ENCODE measurements at regions not wholly inside any gene's neighbourhood (a gene's known extent, or its start where the extent isn't known, plus 50 kb on each side); places are given as distances from the start of the nearest gene placed in this dataset.

- FAIRE-seq: no peak
Measured at GRCh38 chr18:30622635-30623034, 419.9 kb downstream of the DSC3 start.

DNA sequence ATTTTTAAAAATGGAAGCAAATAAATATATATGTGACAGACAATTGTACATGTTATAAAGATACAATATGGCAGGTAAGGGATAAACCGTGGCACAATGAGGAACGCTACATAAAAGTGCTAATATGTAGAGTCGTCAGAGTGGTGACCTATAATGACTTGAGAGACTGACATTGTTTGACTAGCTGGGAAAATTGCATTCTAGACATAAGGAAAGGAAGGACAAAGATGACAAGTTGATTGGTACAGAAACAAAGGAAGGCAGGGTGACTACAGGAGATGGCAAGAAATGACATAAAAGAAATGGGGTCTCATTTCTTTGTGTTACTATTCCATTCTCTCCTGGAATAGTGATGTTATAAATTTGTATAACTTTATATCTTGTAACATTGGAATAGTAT lies 420.4 kb downstream of the DSC3 start:
- no peak for FAIRE-seq
- no peak for DNase-seq (ENCODE audit: insufficient read length, low spot score)
- TF ChIP-seq CTCF (IDR thresholded peaks at IDR 0.05; ENCODE audit: insufficient read depth, missing control alignments): no peak

More at GRCh38 chr18:30622635-30623034, 419.9 kb downstream of the DSC3 start:
- no peak for TF ChIP-seq CTCF (IDR thresholded peaks at IDR 0.05; ENCODE audit: insufficient read depth, missing control alignments)
- no peak for DNase-seq (ENCODE audit: insufficient read length, low spot score)

DNA sequence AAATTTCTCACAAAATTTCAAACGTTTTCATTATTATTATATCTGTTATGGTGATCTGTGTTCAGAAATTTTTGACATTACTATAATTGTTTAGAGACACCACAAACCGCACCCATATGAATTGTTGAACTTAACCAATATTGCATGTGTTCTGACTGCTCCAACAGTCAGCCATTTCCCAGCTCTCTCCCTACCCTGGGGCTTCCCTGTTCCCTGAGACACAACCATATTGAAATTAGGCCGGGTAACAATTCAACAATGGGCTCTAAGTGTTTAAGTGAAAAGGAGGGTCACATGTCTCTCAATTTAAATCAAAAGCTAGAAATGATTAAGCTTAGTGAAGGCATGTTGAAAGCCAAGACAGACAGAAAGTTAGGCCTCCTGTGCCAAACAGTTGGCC lies 424.0 kb downstream of the DSC3 start:
- no peak for FAIRE-seq
- TF ChIP-seq CTCF (IDR thresholded peaks at IDR 0.05; ENCODE audit: insufficient read depth, missing control alignments): no peak
- DNase-seq (ENCODE audit: insufficient read length, low spot score): no peak

- FAIRE-seq (no peak), DNase-seq (ENCODE audit: insufficient read length, low spot score) (no peak)
- TF ChIP-seq CTCF (IDR thresholded peaks at IDR 0.05; ENCODE audit: insufficient read depth, missing control alignments): no peak
Measured at GRCh38 chr18:30616414-30616813, 426.1 kb downstream of the DSC3 start.

DNA sequence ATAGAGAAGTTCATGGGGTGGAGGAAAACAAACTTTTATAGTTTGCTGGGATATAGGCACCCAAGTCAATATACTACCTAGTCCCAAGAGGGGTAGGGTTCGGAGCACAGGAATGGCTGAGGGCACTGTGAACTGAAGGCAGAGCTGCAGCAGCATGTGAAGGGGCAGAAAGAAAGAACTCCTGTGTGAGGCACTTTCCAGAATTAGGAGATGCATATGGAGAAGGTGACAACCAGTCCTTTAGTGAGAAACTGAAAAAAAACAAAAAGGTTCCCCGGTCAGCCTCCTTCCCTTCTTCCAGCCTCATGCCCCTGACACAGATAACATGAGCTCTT lies 429.1 kb downstream of the DSC3 start:
- FAIRE-seq: peak; percentile 11
- no peak for DNase-seq (ENCODE audit: insufficient read length, low spot score)
- TF ChIP-seq CTCF (IDR thresholded peaks at IDR 0.05; ENCODE audit: insufficient read depth, missing control alignments): no peak

DNA sequence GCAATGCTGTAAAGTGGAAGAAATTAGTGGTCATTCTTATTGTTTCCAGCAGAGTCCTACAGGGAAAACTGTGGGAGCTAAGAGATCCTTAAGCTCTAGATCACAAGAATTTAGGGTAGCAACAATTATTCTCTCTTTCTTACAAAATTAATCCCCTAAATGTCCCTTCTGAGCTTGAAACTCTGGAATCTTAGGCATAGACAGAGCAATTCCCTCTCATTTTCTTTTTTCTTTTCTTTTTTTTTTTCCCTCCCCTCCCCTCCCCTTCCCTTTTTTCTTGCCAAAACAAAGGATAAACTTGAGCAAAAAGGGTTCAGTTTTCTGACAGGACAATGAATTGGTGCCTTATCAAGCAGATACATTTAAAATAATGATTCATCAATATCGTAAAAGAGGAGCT lies 441.0 kb downstream of the DSC3 start:
- no peak for TF ChIP-seq CTCF (IDR thresholded peaks at IDR 0.05; ENCODE audit: insufficient read depth, missing control alignments)
- no peak for FAIRE-seq

DNA sequence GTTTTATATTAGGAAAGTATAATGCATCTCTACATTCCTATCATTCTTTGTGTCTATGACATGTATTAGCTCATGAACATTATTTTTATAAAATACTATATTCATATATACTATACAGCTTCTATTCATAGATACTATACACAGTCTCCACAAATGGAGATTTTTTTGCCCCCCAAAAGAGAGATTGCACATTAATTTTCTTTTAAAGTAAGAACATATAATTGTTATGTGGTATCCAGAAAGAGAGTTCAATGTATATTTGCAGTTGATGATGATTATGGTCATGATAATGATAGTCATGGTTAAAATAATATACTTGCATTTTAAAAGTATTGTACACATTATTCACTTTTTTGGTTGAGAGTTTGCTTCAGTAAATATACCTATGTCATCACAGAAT lies 445.3 kb downstream of the DSC3 start:
- TF ChIP-seq CTCF (IDR thresholded peaks at IDR 0.05; ENCODE audit: insufficient read depth, missing control alignments): no peak
- DNase-seq (ENCODE audit: insufficient read length, low spot score): no peak
- no peak for FAIRE-seq

More for the DNA sequence above, 441.0 kb downstream of the DSC3 start:
- no peak for DNase-seq (ENCODE audit: insufficient read length, low spot score)

Measured in D721Med (cell line).